KOPT-K1 (cell line): ENCODE measurements at regions not wholly inside any gene's neighbourhood (a gene's known extent, or its start where the extent isn't known, plus 50 kb on each side); places are given as distances from the start of the nearest gene placed in this dataset.
"Not testable (repeated sequence)": the region's sequence is repeated elsewhere in the genome, so short reads cannot be mapped to it uniquely, and the experiment has no call there.

Experiments
- H3K27ac ChIP-seq: fragments of 200-600 bp; sonication (generic); 2 replicates; pipeline ENCODE4 v1.5.1; 2016; ENCODE audit warnings: antibody characterized with exemption, mild to moderate bottlenecking, low read depth, low read length; ENCODE audit not compliant: poor library complexity, severe bottlenecking
- H3K36me3 ChIP-seq: fragments of 200-600 bp; sonication (generic); 2 replicates; pipeline ENCODE4 v1.5.1; 2017; ENCODE audit warnings: antibody characterized with exemption, mild to moderate bottlenecking, low read length, moderate library complexity; ENCODE audit not compliant: insufficient read depth
- H3K9me3 ChIP-seq: fragments of 200-600 bp; sonication (generic); 2 replicates; pipeline ENCODE4 v1.5.1; 2017; ENCODE audit warnings: antibody characterized with exemption, low read length, mild to moderate bottlenecking; ENCODE audit not compliant: insufficient read depth, poor library complexity, severe bottlenecking

DNA sequence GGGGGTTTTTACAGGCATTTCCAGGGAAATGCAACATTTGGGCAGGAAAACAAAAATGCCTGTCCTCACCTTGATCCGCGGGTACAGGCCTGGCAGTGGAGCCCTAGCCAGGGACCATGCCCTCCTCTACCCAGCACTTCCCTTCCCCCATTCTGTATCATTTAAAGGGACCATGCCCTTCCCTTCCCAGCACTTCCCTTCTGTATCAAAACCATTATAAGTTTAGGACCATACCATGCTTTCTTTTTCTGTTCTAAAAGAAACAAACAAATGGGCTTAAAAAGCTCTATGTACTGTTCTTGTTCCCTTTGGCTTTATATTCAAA is 166.9 kb upstream of the ZNF608 start:
- H3K36me3 ChIP-seq = no peaks in the 10 kb centered on the region
- H3K9me3 ChIP-seq = no peaks in the 10 kb centered on the region
- no peak overlapping the region for H3K27ac ChIP-seq

DNA sequence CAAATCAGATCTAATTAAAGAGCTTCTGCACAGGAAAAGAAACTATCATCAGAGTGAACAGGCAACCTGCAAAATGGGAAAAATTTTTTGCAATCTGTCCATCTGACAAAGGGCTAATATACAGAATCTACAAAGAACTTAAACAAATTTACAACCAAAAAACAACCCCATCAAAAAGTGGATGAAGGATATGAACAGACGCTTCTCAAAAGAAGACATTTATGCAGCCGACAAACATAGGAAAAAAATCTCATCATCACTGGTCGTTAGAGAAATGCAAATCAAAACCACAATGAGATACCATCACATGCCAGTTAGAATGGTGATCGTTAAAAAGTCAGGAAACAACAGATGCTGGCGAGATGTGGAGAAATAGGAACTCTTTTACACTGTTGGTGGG is 169.9 kb upstream of the ZNF608 start:
- H3K27ac ChIP-seq, H3K36me3 ChIP-seq, H3K9me3 ChIP-seq: not testable (repeated sequence)

DNA sequence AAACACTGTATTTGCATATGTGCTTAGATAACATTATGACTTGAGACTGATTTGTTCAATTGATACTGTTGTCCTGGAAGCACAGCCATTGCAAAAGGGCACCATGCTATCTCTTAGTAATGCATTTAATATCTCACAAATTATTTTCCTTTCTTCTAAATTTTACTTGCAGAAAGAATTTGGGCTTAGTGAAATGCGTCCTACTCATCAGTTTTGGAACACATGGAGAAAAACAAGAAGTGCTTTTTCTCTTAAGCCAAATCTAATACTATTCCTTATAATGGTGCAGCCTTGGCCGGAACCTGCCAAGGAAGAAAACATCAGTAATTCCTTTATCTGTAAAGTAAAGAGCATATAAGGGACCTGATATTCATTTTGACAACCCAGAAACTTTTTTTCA is 172.2 kb upstream of the ZNF608 start:
- no peak overlapping the region for H3K27ac ChIP-seq
- H3K36me3 ChIP-seq = no peaks in the 10 kb centered on the region
- no peaks in the 10 kb centered on the region for H3K9me3 ChIP-seq

DNA sequence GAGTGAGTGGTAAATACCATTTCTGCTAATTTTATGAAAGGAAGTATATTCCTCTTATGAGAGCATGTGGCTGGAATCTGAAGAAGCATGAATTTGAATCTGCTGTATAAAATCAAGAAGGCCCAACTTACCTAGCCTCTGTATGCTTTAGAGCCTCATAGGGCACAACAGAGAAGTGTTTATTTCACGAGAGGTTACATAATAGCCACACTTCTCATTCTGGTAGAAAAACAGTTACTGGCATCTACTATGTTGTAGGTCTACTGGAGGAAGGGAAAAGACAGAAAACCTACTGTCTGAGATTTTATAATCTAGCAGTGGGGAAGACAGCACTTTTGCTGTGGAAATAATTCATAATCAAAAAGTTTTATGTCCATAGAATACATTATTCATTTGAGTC is 172.6 kb upstream of the ZNF608 start:
- Histone ChIP-seq H3K36me3 (no peaks in the 10 kb centered on the region), H3K27ac (no peak overlapping the region), H3K9me3 (no peaks in the 10 kb centered on the region)

DNA sequence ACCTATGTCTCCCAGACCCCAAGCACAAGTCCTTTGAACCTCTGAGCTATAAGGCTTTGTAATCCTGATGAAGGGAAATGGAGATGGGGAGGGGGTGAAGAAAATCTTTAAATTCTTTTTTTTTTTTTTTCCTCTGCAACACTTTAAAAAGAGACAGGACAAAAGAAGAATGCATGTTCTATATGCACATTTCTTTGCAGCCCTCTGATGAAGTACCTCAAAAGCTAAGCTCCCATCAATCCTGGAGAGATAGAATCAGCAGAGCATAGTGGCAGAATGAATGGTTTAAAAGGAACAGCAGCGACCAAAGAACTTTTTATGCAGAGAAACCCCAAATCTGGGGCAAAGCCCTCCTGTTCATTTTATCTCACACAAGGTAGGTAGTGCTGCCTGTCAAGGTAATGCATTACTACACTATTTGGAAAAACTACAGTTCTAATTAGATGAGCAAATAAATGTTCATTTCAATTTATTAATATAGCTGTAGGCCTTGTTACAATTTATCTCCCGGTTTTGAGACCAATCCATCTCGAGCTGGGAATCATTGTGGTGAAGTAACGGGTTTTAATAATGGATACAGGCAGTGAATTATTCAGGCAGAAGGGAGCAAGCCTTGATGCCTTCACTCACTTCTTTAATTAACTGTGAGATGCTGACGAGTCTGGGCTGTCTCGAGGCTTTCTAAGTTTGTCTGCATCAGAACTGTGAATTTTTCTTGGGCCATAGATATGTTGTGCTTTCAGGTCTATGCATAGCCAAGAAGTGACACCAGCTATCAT is 173.5 kb upstream of the ZNF608 start:
- Histone ChIP-seq H3K9me3 (no peaks in the 10 kb centered on the region), H3K36me3 (no peaks in the 10 kb centered on the region), H3K27ac (no peak overlapping the region)

DNA sequence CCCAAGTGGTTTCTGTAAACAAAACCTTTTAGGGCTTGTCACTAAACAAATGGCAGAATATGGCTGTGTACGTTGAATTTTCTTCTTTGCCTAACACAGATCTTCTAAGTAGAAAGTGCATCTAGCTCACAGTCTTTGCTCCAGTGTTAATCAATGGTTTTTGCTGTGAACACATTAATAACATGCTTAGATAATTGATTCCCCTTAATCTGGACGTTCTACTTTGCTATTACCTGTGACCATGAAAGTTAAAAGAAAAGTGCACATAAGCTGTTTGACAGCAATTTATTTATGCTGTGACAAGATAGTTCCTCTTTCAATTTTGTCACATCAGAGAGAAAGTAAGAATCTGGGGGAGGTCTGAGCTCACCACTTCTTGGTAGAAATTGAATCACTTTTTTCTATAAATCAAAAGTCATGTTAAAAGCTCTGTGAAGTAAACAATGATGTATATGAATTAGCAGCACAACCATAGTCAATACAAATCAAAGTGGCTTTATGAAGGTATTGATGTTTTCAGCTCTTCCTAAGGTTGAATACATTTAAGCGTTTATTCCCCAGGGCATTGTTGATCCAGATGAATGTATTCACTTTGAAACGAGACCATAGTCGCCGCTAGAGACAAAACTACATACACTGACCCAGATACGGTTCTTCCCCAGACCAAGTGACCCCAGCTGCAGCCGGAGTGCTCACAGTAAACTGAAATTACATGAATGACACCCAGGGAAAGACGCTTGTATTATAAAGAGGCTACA is 174.6 kb upstream of the ZNF608 start:
- no peaks in the 10 kb centered on the region for H3K9me3 ChIP-seq

DNA sequence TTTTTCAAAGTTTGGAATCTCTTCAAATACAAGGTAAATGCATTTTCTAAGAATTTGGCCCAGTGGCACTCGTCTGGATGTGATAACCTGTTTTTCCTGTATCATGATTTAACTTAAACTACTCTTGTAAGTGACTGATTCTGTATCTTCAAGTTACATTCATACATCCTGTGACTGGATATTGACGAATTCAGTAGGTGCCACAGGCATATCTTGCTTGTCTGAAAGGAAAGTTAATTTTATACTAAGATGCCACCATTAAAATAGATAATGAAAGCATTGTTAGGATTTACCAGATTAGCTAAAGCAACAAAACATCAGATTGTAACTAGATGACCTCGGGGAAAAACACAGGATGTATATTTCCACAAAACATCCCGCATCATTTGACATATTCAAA is 175.3 kb upstream of the ZNF608 start:
- no peaks in the 10 kb centered on the region for H3K36me3 ChIP-seq
- H3K9me3 ChIP-seq = no peaks in the 10 kb centered on the region
- H3K27ac ChIP-seq = no peak overlapping the region

More for the DNA sequence above, 174.6 kb upstream of the ZNF608 start:
- Histone ChIP-seq H3K27ac (no peak overlapping the region), H3K36me3 (no peaks in the 10 kb centered on the region)

DNA sequence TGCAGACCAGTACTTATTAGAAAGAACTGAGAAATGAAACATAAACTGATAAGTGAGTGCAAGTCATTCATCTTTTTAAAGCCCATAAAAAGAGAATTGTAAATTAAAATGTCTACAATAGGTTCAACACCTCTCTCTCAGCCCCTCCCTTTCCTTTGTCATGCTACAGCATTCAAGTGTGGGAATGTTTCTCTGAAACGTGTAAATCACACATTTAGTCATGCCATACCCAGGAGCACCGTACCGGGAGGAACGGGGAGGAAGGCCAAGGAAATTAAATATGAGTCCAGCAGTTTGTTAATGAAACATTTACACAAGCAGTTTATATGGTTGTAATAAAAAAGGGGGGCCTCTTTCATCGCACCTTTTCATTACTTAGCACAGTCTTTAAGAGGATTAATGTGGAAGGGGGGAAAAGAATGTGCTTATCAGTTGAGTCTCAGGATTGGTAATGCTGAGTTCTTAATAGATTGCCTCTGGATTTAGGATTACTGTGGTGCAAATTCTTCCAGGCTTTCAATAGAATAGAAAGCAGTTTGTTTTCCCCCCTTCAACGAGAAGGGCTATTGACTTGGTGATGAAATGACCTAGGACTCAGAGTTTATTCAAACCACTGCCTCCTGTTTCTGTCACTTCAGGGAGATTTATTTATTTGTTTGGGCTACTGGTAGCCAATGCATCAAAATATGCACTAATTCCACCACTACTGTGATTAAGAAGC is 176.0 kb upstream of the ZNF608 start:
- Histone ChIP-seq H3K9me3 (no peaks in the 10 kb centered on the region), H3K36me3 (no peaks in the 10 kb centered on the region), H3K27ac (no peak overlapping the region)

DNA sequence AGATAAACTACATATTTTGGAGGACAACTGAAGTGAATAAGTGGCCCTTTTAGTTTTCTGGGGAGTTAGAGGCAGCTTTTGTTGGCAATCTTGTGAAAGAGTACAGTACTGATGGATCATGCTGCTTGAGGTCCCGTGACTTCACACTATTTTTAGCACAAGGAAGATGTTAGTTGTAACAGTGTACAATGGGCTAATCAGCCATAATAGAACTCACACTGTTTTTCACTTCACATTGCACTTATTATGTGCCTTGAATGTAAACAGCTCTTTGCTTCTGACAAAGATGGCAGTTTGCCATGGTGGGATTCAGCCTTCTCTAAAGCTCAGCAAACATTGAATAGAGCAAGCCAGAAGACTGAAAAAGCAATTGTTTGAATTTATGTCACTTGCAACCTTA is 176.7 kb upstream of the ZNF608 start:
- H3K27ac ChIP-seq = no peak overlapping the region
- H3K36me3 ChIP-seq = no peaks in the 10 kb centered on the region
- no peaks in the 10 kb centered on the region for H3K9me3 ChIP-seq

DNA sequence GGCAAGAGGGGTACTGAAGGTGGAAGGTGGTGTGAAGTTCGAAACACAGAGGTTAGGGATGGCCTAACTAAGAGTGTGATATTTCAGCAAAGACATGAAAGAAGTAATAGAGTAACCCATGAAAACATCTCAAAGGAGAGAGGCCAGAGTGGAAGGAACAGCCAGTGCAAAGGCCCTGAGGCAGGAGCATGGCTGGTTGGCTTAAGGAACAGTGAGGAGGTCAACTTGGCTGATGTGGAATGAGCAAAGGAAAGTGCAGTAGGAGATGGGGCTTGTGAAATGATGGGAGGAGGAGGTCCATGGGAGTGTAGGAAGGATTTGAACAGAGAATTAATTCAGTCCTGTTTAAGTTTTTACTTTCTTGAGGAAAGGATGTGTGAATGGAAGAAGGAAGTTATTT is 178.3 kb upstream of the ZNF608 start:
- H3K27ac ChIP-seq = no peak overlapping the region
- H3K9me3 ChIP-seq = no peaks in the 10 kb centered on the region
- H3K36me3 ChIP-seq = no peaks in the 10 kb centered on the region

DNA sequence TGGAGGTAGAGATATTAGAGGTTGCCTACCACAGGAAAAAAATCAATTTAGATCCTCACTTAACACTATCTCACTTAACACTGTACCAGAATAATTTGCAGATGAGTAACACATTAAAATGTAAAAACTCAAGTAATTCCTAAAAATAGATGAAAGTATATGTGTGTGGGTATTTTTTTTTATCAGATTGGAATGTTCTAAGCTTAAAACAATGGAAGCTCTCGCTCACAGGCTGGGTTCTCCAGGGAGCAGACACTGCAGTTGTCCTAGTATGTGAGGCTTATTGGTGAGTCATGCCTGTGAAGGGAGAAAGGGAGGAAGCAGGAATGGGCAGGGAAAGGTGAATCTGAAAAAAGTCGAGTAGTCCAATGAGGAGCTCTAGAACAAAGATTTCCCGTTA is 181.3 kb upstream of the ZNF608 start:
- Histone ChIP-seq H3K9me3 (no peaks in the 10 kb centered on the region), H3K36me3 (no peaks in the 10 kb centered on the region), H3K27ac (no peak overlapping the region)

DNA sequence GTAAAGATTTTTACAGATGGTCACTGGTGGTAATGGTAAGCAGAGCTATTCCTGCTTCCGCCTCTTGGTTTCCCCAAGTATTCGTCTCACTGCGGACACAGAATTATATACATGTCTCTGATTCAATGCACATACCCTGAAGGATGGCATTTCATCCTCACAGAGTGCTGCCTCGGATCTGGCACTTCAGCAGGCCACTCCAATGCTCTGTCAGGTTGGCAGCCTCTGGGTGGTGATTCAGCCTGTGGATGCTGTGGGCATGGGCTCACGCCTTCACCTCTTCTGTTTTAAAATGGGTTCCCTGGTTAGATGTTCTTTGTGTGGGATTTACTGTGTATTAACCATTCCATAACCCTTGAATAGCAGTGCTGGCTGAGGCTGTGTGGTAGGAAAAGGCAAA is 182.6 kb upstream of the ZNF608 start:
- H3K36me3 ChIP-seq = no peaks in the 10 kb centered on the region
- H3K9me3 ChIP-seq = no peaks in the 10 kb centered on the region

DNA sequence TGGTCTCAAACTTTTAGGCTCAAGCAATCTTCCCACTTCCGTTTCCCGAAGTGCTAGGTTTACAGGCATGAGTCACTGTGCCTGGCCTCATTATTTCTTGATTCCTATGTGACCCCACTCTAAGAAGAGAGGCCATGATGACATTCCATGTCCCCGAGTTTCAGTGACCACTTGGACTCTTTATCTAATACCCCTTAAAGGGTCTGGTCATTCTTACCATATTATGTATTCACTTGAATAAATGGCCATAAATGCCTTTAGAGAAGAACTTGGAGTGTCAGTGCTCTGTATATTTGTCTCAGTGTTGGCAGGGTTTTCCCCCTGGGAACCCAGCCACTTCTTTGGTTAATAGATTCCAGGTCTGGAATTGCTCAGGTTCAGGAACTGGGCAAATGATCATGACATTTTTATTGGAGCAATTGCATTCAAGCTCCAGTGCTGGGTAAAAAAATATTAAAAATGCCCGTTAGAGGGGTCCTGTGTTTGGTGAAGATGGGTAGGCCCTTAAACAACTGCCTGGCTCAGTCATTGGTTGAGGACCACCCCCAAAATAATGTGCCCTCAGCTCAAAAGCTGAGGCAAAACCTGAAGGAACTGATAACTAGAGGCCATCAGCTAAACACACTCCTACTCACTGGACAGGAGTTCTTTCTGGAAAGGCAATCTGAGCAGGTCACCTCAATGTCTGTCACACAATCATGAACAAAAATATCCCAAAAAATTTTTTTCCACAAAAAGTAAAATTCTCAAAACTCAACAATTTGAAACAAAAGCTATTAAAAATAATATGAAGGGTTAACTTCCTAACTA is 186.6 kb upstream of the ZNF608 start:
- Histone ChIP-seq H3K27ac (no peak overlapping the region), H3K9me3 (no peaks in the 10 kb centered on the region), H3K36me3 (no peaks in the 10 kb centered on the region)

More for the DNA sequence above, 182.6 kb upstream of the ZNF608 start:
- no peak overlapping the region for H3K27ac ChIP-seq

DNA sequence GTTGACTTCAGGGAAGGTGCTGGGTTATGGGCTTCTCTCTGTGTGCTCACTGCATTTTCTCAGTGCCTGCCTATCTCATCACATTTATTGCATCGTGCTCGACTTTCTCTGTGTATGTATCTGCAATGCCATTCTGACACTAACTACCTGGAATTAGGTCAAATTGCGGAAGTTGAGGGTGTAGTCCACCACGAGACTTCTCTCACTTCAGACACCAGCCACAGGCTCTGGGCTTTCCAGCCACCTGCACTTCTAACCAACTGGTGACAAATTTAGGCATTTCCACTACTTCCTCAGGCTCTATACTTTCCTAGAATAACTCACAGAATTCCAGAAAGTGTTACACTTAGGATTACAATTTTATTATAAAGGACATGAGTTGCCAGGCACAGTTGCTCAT is 188.6 kb upstream of the ZNF608 start:
- no peak overlapping the region for H3K27ac ChIP-seq
- no peaks in the 10 kb centered on the region for H3K9me3 ChIP-seq
- H3K36me3 ChIP-seq = no peaks in the 10 kb centered on the region

DNA sequence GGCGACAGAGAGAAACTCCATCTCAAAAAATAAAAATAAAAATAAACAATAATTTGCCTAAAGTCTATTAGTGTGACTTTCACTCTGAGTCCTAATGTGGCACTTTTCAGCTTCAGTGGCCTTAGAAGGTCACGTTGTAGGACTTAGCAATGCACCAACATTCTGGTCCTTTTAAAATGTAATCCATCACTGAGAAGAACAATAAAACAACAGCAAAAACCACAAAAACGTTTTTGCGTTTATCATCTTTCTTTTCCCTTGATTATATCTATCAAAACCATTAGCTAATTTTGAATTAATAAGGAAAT is 190.1 kb upstream of the ZNF608 start:
- no peaks in the 10 kb centered on the region for H3K9me3 ChIP-seq
- H3K36me3 ChIP-seq = no peaks in the 10 kb centered on the region
- no peak overlapping the region for H3K27ac ChIP-seq
